HEK293 (cell line): ENCODE measurements at regions not wholly inside any gene's neighbourhood (a gene's known extent, or its start where the extent isn't known, plus 50 kb on each side); places are given as distances from the start of the nearest gene placed in this dataset.

Experiments
- ATF2 ChIP-seq: fragments of 450-650 bp; formaldehyde crosslinking; IDR thresholded peaks from 2 replicates; pipeline ENCODE4 v1.5.1; 2016; ENCODE audit warnings: missing biosample characterization, missing genetic modification characterization, low read depth
- CTCF ChIP-seq: fragments of 450-650 bp; formaldehyde crosslinking; IDR thresholded peaks from 2 replicates; pipeline ENCODE4 v1.5.1; 2016; ENCODE audit warnings: missing biosample characterization, missing genetic modification characterization
- GLI4 ChIP-seq: fragments of 450-650 bp; formaldehyde crosslinking; IDR thresholded peaks from 2 replicates; pipeline ENCODE4 v1.5.1; 2016; ENCODE audit warnings: missing biosample characterization, missing genetic modification characterization
- PATZ1 ChIP-seq: fragments of 450-650 bp; formaldehyde crosslinking; IDR thresholded peaks from 2 replicates; pipeline ENCODE4 v1.5.1; 2016; ENCODE audit warnings: missing biosample characterization, missing genetic modification characterization
- PBX3 ChIP-seq: sonication (generic); formaldehyde crosslinking; IDR thresholded peaks from 2 replicates; pipeline ENCODE4 v1.8.1; 2022; ENCODE audit warnings: mild to moderate bottlenecking, moderate library complexity, missing genetic modification reagents
- PRDM6 ChIP-seq: fragments of 450-650 bp; formaldehyde crosslinking; IDR thresholded peaks from 2 replicates; pipeline ENCODE4 v1.5.1; 2017; ENCODE audit warnings: missing biosample characterization, missing genetic modification characterization
- ZBTB10 ChIP-seq: fragments of 450-650 bp; formaldehyde crosslinking; IDR thresholded peaks from 2 replicates; pipeline ENCODE4 v1.5.1; 2016; ENCODE audit warnings: missing biosample characterization, missing genetic modification characterization
- ZFP41 ChIP-seq: fragments of 450-650 bp; formaldehyde crosslinking; IDR thresholded peaks from 2 replicates; pipeline ENCODE4 v1.5.1; 2016; ENCODE audit warnings: missing biosample characterization, missing genetic modification characterization, borderline replicate concordance
- ZNF274 ChIP-seq, 2 experiments: fragments of 200-500 bp in 1 of 2; fragments of 450-650 bp in 1 of 2; sonication (Bioruptor generic) in 1 of 2; formaldehyde crosslinking in 1 of 2; IDR thresholded peaks; 2 replicates each; pipeline versions ENCODE4 v1.5.1 to v1.6.1; 2014 to 2016; ENCODE audit warnings: borderline replicate concordance in 1 of 2, inconsistent platforms in 1 of 2, low read length in 1 of 2, missing biosample characterization in 1 of 2, missing genetic modification characterization in 1 of 2
- ZNF366 ChIP-seq: fragments of 450-650 bp; formaldehyde crosslinking; conservative IDR thresholded peaks from 2 replicates; pipeline ENCODE4 v1.5.1; 2016; ENCODE audit warnings: missing biosample characterization, missing genetic modification characterization
- ZNF398 ChIP-seq: fragments of 450-650 bp; formaldehyde crosslinking; IDR thresholded peaks from 2 replicates; pipeline ENCODE4 v1.5.1; 2017; ENCODE audit warnings: missing biosample characterization, missing genetic modification characterization
- ZNF513 ChIP-seq: fragments of 450-650 bp; IDR thresholded peaks from 2 replicates; pipeline ENCODE4 v1.5.1; 2018; ENCODE audit warnings: missing biosample characterization, missing genetic modification characterization
- ZNF561 ChIP-seq: fragments of 450-650 bp; IDR thresholded peaks from 2 replicates; pipeline ENCODE4 v1.5.1; 2018; ENCODE audit warnings: missing biosample characterization, missing genetic modification characterization, borderline replicate concordance

- TF ChIP-seq CTCF (no peak), PBX3 (CRISPR knock-in tag) (no peak), ZNF274 (IDR thresholded peaks at IDR 0.05; ENCODE audit: low read length) (no peak), ZNF274 (tag by site-specific recombination; IDR thresholded peaks at IDR 0.05; ENCODE audit: borderline replicate concordance) (no peak), PATZ1 (tag by site-specific recombination) (no peak), GLI4 (tag by site-specific recombination) (no peak), ZBTB10 (tag by site-specific recombination) (no peak), ZFP41 (tag by site-specific recombination) (no peak), ZNF398 (tag by site-specific recombination) (no peak), ATF2 (no peak), ZNF366 (no peak), ZNF561 (no peak), ZNF513 (tag by site-specific recombination) (no peak), PRDM6 (tag by site-specific recombination) (no peak)
Observed at GRCh38 chr7:124570558-124570957, 195.0 kb downstream of the GPR37 start.
